GM06990 (cell line): ENCODE measurements at regions not wholly inside any gene's neighbourhood (a gene's known extent, or its start where the extent isn't known, plus 50 kb on each side); places are given as distances from the start of the nearest gene placed in this dataset.

Experiments
- DNase-seq: peaks from one replicate; pipeline ENCODE4 v3.0.0-alpha.2; 2011; ENCODE audit not compliant: insufficient read length; ENCODE audit errors: extremely low read depth
- H3K27me3 ChIP-seq: replicated peaks from 2 replicates; pipeline ENCODE4 v1.6.0; 2011; ENCODE audit warnings: low read length; ENCODE audit not compliant: control insufficient read depth, insufficient read depth
- H3K36me3 ChIP-seq: 2 replicates; pipeline ENCODE4 v1.5.1; 2011; ENCODE audit warnings: low read length; ENCODE audit not compliant: control insufficient read depth, insufficient read depth
- H3K4me3 ChIP-seq: replicated peaks from 2 replicates; pipeline ENCODE4 v1.5.1; 2011; ENCODE audit warnings: low read depth, mild to moderate bottlenecking, control low read depth, low read length
- TF ChIP-seq, protein P1 (sequence below): IDR thresholded peaks from 2 replicates; pipeline ENCODE4 v1.5.1; 2011; ENCODE audit warnings: low read length, control low read depth, mild to moderate bottlenecking, inconsistent platforms; ENCODE audit not compliant: insufficient read depth, poor library complexity, severe bottlenecking

DNA sequence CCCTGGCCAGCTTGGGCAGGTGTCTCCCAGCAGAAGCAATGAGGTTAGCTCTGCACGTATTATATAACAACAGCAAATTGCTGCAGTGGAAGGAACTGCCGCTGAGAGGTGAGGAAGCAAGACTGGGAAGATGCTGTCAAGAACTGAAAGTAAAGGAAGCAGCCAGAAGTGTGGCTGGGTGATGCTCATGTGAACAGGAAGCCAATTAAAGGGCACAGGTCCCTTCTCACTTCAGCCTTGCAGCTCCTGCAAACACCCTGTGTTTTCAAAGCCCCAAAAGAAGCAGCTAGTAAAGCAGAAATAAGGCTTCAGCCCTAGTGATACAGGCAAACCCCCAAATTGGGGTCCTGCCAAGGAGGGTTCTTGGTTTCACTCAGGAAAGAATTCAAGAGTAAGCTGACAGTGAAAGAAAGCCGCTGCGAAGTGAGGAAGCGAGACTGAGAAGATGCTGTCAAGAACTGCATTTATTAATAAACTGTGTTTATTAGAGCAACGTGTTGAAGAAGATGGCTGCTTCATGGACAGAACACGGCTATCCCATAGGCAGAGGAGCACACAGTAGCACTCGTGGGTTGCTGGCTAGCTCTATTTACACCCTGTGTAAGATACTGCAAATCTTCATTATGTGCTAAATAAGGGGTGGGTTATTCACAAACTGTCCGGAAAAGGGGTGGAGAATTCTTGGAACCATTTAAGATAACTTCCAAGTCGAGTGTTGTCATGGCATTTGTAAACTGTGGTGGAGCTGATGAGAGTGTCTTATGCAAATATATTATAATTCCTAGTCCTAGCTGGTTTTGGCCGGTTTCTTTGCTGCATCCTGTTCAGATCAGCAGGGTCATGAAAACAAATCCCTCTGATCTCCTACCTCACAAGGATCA is 152.2 kb downstream of the LINC00237 start:
- TF ChIP-seq, protein P1, sequence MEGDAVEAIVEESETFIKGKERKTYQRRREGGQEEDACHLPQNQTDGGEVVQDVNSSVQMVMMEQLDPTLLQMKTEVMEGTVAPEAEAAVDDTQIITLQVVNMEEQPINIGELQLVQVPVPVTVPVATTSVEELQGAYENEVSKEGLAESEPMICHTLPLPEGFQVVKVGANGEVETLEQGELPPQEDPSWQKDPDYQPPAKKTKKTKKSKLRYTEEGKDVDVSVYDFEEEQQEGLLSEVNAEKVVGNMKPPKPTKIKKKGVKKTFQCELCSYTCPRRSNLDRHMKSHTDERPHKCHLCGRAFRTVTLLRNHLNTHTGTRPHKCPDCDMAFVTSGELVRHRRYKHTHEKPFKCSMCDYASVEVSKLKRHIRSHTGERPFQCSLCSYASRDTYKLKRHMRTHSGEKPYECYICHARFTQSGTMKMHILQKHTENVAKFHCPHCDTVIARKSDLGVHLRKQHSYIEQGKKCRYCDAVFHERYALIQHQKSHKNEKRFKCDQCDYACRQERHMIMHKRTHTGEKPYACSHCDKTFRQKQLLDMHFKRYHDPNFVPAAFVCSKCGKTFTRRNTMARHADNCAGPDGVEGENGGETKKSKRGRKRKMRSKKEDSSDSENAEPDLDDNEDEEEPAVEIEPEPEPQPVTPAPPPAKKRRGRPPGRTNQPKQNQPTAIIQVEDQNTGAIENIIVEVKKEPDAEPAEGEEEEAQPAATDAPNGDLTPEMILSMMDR: no peak
- no peak for DNase-seq
- Histone ChIP-seq H3K36me3 (no peaks in the 10 kb centered on the region), H3K4me3 (no peak overlapping the region), H3K27me3 (peaks cover 1% of the 10 kb centered on the region)

DNA sequence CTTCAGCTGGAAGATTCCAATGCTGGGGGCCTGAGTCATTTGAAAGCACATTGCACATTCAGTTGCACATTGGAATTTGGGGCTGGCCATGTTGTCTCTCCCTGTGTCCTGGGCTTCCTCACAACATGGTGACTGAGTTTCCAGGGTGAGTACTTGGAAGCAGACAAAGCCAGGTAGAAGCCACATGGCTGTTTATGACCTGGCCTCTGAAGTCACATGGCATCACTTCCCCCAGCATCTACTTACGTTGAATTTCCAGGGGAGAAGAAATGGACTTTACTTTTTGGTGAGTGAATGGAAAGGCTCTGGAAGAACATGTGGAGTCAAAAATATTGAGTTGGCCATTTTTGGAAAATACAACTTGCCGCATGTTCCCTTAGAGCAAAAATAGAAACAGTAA is 155.5 kb downstream of the LINC00237 start:
- TF ChIP-seq, protein P1: no peak
- Histone ChIP-seq H3K4me3 (no peak overlapping the region), H3K27me3 (peaks cover 1% of the 10 kb centered on the region), H3K36me3 (no peaks in the 10 kb centered on the region)
- no peak for DNase-seq

GRCh38 chr20:20946122-20946759 is 159.9 kb downstream of the LINC00237 start:
- Histone ChIP-seq H3K36me3 (no peaks in the 10 kb centered on the region), H3K4me3 (no peak overlapping the region), H3K27me3 (peaks cover 1% of the 10 kb centered on the region; the same call in 1 of the 2 replicates)
- TF ChIP-seq, protein P1: no peak
- no peak for DNase-seq

GRCh38 chr20:20941468-20941889 is 164.7 kb downstream of the LINC00237 start:
- DNase-seq: no peak
- H3K36me3 ChIP-seq: no peaks in the 10 kb centered on the region
- no peaks in the 10 kb centered on the region; the same call in 1 of the 2 replicates for H3K27me3 ChIP-seq
- TF ChIP-seq, protein P1: no peak
- no peak overlapping the region for H3K4me3 ChIP-seq

DNA sequence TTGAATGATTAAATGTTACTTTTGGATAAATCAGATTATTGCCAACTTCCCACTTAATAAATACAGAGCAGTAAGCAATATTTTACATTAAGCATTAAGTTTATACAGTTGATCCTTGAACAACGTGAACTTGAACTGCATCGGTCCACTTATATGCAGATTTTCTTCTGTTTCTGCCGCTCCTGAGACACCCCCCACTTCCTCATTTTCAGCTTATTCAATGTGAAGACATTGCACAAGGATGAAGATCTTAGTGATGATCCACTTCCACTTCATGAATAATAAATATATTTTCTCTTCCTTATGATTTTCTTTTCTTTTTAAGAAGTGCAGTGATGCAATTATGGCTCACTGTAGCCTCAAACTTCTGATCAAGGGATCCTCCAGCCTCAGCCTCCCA is 167.2 kb downstream of the LINC00237 start:
- TF ChIP-seq, protein P1: no peak
- no peaks in the 10 kb centered on the region; the same call in 1 of the 2 replicates for H3K27me3 ChIP-seq
- H3K36me3 ChIP-seq: no peaks in the 10 kb centered on the region
- no peak overlapping the region for H3K4me3 ChIP-seq
- DNase-seq: no peak
